Prostate gland (tissue), 2 donors: ENCODE measurements at regions not wholly inside any gene's neighbourhood (a gene's known extent, or its start where the extent isn't known, plus 50 kb on each side); places are given as distances from the start of the nearest gene placed in this dataset.

ENCODE experiments used
- DNase-seq: peaks from one replicate; pipeline ENCODE4 v3.0.0-alpha.2; 2019; ENCODE audit warnings: low spot score
- H3K27ac ChIP-seq, 2 donors: fragments of 200-600 bp; sonication (generic); 2 replicates each; pipeline ENCODE4 v1.5.1; 2017 to 2019
- H3K27me3 ChIP-seq: fragments of 200-600 bp; sonication (generic); replicated peaks from 2 replicates; pipeline ENCODE4 v1.5.1; 2019; ENCODE audit not compliant: insufficient read depth
- H3K36me3 ChIP-seq, 2 donors: fragments of 200-600 bp; sonication (generic); 1 replicate in 1 of 2; 2 replicates in 1 of 2; pipeline versions ENCODE4 v1.5.1 to v1.8.1; 2017 to 2019
- H3K4me1 ChIP-seq: fragments of 200-600 bp; sonication (generic); replicated peaks from 2 replicates; pipeline ENCODE4 v1.5.1; 2019
- H3K4me3 ChIP-seq, 2 donors: fragments of 200-600 bp; sonication (generic); 2 replicates each; pipeline ENCODE4 v1.5.1; 2017 to 2019
- H3K9me3 ChIP-seq: fragments of 200-600 bp; sonication (generic); 2 replicates; pipeline ENCODE4 v1.5.1; 2017
- POLR2A ChIP-seq: fragments of 450-650 bp; IDR thresholded peaks from one replicate; pipeline ENCODE4 v1.6.1; 2016; ENCODE audit warnings: antibody characterized with exemption, mild to moderate bottlenecking
- POLR2AphosphoS5 ChIP-seq: sonication (generic); formaldehyde crosslinking; IDR thresholded peaks from one replicate; pipeline ENCODE4 v1.6.1; 2017; ENCODE audit warnings: antibody characterized with exemption
- WGBS: methylation state at CpG from one replicate; pipeline ENCODE4 v1.1.5; 2018; 5-methylcytosine and 5-hydroxymethylcytosine counted together
- intact Hi-C: fragments of 100-400 bp; cut with DNase I; formaldehyde crosslinking; loops from one replicate; pipeline ENCODE4 v1.14.2; 2022
- TF ChIP-seq, protein P1 (sequence below), 4 experiments: fragments of 200-600 bp in 2 of 4; fragments of 450-650 bp in 2 of 4; sonication (generic) in 2 of 4; IDR thresholded peaks; 1 replicate in 3 of 4; 2 replicates in 1 of 4; pipeline ENCODE4 v1.5.1; 2016 to 2019; ENCODE audit warnings: antibody characterized with exemption in 4 of 4, mild to moderate bottlenecking in 2 of 4, moderate library complexity in 2 of 4

DNA sequence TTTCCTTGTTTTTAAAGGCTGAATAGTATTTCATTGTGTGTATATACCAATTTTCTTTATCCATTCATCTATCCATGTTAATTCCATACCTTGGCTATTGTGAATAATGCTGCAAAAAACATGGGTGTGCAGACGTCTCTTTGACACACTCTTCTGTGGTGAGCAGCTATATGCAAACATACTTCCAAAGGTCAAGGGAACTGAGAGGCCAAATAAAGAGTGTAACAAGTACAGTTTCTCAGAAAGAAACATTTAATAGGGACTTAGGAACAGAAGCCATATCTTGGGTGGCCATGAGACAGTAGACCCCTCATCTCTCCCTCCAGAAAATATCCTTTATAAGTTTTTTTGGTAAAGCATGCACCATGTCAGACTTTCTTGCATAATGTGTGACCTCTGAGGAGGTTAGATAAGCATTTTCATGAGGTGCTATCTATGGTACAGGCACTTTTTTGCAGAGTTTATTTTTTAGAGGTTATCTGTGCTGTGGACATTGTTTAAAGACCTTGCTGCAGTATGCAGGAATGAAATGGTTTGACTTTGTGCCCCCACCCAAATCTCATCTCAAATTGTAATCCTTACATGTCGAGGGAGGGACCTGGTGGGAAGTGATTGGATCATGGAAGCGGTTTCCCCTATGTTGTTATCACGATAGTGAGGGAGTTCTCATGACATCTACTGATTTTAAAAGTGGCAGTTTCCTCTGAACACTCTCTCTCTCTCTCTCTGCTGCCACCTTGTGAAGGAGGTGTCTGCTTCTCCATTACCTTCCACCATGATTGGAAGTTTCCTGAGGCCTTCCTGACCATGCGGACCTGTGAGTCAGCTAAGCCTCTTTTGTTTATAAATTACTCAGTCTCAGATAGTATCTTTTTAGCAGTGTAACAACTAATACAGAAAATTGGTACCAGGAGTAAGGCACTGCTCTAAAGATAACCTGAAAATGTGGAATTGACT, 1202.3 kb downstream of the GALC start:
- H3K9me3 ChIP-seq, result no peaks in the 10 kb centered on the region
- no peaks in the 10 kb centered on the region for H3K36me3 ChIP-seq
- 84% methylated on average over 5 of the region's 5 CpGs for WGBS
- H3K4me3 ChIP-seq, result no peak overlapping the region
- no peaks in the 10 kb centered on the region for H3K4me1 ChIP-seq
- TF ChIP-seq POLR2AphosphoS5, result no peak
- no peak for TF ChIP-seq POLR2A
- TF ChIP-seq, protein P1, sequence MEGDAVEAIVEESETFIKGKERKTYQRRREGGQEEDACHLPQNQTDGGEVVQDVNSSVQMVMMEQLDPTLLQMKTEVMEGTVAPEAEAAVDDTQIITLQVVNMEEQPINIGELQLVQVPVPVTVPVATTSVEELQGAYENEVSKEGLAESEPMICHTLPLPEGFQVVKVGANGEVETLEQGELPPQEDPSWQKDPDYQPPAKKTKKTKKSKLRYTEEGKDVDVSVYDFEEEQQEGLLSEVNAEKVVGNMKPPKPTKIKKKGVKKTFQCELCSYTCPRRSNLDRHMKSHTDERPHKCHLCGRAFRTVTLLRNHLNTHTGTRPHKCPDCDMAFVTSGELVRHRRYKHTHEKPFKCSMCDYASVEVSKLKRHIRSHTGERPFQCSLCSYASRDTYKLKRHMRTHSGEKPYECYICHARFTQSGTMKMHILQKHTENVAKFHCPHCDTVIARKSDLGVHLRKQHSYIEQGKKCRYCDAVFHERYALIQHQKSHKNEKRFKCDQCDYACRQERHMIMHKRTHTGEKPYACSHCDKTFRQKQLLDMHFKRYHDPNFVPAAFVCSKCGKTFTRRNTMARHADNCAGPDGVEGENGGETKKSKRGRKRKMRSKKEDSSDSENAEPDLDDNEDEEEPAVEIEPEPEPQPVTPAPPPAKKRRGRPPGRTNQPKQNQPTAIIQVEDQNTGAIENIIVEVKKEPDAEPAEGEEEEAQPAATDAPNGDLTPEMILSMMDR (IDR thresholded peaks at IDR 0.05), result no peak
- no peak overlapping the region for H3K27ac ChIP-seq
- intact Hi-C loops, result no loop called here
- DNase-seq, result no peak
- no peaks in the 10 kb centered on the region for H3K27me3 ChIP-seq

DNA sequence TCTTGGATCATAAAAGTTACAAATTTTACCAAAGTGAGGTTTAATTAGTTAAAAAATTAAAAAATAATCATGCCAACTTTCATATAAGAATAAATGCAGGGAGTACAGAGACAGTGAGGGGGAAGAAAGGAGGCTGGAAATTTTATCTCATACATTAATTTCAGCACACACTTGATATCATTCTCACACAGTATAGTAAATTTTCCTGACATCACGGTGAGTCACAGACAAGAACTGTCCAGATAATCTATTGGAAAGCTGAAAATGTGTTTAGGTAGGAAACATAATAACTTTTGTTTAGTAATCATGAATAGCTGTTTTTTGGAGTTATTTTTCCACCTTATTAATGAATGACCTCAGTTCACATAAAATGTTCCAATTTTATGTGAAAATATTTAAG, 1204.8 kb downstream of the GALC start:
- Histone ChIP-seq H3K4me1 (no peaks in the 10 kb centered on the region), H3K27ac (no peak overlapping the region), H3K4me3 (no peak overlapping the region), H3K27me3 (no peaks in the 10 kb centered on the region), H3K9me3 (no peaks in the 10 kb centered on the region), H3K36me3 (no peaks in the 10 kb centered on the region)
- 80% methylated on average over 1 of the region's 1 CpG for WGBS
- intact Hi-C loops, result no loop called here
- DNase-seq, result no peak
- TF ChIP-seq POLR2AphosphoS5, result no peak

DNA sequence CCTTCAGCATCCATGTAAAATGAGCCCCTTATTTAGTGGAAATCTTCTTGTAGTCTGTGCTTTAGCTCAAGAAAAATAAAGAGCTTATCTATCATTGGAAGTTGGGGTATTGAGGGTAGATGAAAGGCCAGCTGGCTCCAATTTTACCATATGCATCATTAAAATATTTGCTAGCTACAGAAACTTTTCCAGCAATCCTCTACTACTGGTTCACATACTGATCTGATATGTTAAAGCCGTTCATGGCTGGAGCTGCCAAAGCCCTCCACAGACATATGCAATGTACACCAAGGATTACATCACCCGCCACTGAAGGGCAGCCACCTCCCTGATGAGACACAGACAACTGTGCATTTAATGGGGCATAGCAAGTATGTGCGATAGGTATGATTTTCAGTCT, 1205.3 kb downstream of the GALC start:
- intact Hi-C loops, result no loop called here
- no peaks in the 10 kb centered on the region for H3K4me1 ChIP-seq
- H3K27me3 ChIP-seq, result no peaks in the 10 kb centered on the region
- TF ChIP-seq POLR2A, result no peak
- TF ChIP-seq, protein P1 (IDR thresholded peaks at IDR 0.05), result no peak
- no peak for DNase-seq
- no peak overlapping the region for H3K4me3 ChIP-seq
- no peaks in the 10 kb centered on the region for H3K36me3 ChIP-seq
- WGBS, result 68% methylated on average over 3 of the region's 3 CpGs
- H3K27ac ChIP-seq, result no peak overlapping the region
- H3K9me3 ChIP-seq, result no peaks in the 10 kb centered on the region

DNA sequence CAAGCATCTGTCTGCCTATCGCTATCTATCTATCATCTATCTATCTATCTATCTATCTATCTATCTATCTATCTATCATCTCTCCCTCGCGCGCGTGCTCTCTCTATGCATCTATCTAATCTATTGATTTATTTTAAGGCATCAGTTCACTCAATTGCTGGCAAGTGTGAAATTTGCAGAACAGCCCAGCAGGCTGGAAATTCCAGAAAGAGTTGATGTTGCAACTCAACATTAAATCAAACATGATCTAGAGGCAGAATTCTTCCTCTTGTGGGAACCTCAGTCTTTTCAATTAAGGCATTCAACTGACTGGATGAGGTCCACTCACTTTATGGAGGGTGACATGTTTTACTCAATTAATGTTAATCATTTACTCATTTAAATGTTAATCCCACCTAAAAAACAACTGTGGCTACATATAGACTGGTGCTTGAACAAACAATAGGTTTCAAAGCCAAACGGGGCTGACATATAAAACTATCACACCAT, 1210.8 kb downstream of the GALC start:
- H3K4me1 ChIP-seq, result no peaks in the 10 kb centered on the region
- no peaks in the 10 kb centered on the region for H3K36me3 ChIP-seq
- intact Hi-C loops, result no loop called here
- 88% methylated on average over 6 of the region's 6 CpGs for WGBS
- no peak overlapping the region for H3K4me3 ChIP-seq
- no peak for DNase-seq
- H3K9me3 ChIP-seq, result no peaks in the 10 kb centered on the region
- H3K27ac ChIP-seq, result no peak overlapping the region
- no peaks in the 10 kb centered on the region for H3K27me3 ChIP-seq
- no peak for TF ChIP-seq POLR2A
- TF ChIP-seq, protein P1 (IDR thresholded peaks at IDR 0.05), result no peak
- TF ChIP-seq POLR2AphosphoS5, result no peak

DNA sequence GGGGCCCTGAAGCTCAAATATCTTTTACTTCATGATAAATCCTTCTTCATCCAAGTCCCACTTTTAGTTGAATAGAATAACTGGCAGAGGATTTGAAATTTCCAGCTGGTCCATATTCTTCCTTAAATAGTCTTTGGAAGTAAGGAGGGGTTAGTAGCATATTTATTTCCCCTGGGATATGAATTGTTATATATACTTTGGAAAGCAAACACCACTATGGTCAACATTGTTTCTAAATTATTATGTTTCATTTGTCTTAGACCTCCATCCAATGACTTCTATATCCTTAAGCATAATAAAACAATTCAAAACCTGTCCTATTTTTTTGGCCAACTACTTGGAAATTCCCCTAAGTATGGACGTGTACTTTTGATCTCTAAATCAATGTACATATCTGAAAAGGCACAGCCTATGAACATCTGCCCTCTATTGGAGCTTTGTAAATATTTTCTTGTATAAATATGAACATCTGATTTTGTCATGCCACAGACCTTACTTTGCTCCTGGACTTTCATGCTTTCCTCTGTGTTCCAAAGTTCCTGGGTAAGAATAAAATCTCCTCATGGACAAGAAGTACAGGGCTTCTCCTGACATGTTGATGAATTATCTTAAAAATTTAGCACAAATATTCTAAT, 1212.0 kb downstream of the GALC start:
- H3K27me3 ChIP-seq, result no peaks in the 10 kb centered on the region
- no peak overlapping the region for H3K27ac ChIP-seq
- H3K4me1 ChIP-seq, result no peaks in the 10 kb centered on the region
- H3K36me3 ChIP-seq, result no peaks in the 10 kb centered on the region
- 28% methylated on average over 1 of the region's 1 CpG for WGBS
- H3K4me3 ChIP-seq, result no peak overlapping the region
- H3K9me3 ChIP-seq, result no peaks in the 10 kb centered on the region
- intact Hi-C loops, result no loop called here
- TF ChIP-seq, protein P1 (IDR thresholded peaks at IDR 0.05), result no peak
- TF ChIP-seq POLR2AphosphoS5, result no peak
- no peak for TF ChIP-seq POLR2A
- DNase-seq, result no peak
